K562 (cell line): ENCODE measurements at regions not wholly inside any gene's neighbourhood (a gene's known extent, or its start where the extent isn't known, plus 50 kb on each side); places are given as distances from the start of the nearest gene placed in this dataset.

Experiments used
- ATAC-seq: fragments of 200-7000 bp; cut with Tn5 transposase; 3 replicates; pipeline ENCODE4 v1.9.1; 2020; ENCODE audit warnings: moderate library complexity
- BruUV-seq: library from RNA; stranded (reverse); fragments of 400-500 nt; replicated peaks from 2 replicates; lab custom pipeline; 2021; lab: Mats Ljungman, UMichigan
- CTCF ChIA-PET: fragments of 300-600 bp; formaldehyde crosslinking; extraction: SDS; loops from one replicate; lab custom pipeline; 2021; ENCODE audit warnings: low intra/inter-chr PET ratio; lab: Yijun Ruan, JAX
- POLR2A ChIA-PET: fragments of 300-600, 350-650 bp; sonication (Branson Sonifier 250); formaldehyde crosslinking; extraction: SDS; loops from one replicate; lab custom pipeline; 2021; ENCODE audit warnings: antibody characterized with exemption, inconsistent platforms; lab: Yijun Ruan, JAX
- DNase-seq, 4 experiments: peaks; one replicate each; pipeline versions ENCODE4 v3.0.0 to v3.0.0-alpha.2; 2011 to 2018; ENCODE audit warnings: low spot score in 3 of 4, mixed read lengths in 3 of 4; ENCODE audit errors: extremely low read depth in 1 of 4
- FAIRE-seq: peaks from 2 replicates; lab custom pipeline; 2011; peaks lifted over from hg19 to GRCh38; lab: Jason Lieb, UNC
- H2AFZ ChIP-seq: 2 replicates; pipeline ENCODE4 v1.6.0; 2011; ENCODE audit warnings: low read depth, low read length, control low read depth, inconsistent platforms
- H3K27ac ChIP-seq: fragments of 200-600 bp; 3 replicates; pipeline ENCODE4 v1.8.0; 2011; ENCODE audit warnings: low read depth, mild to moderate bottlenecking, control low read depth, inconsistent platforms, low read length, moderate library complexity, mixed read lengths; ENCODE audit errors: extremely low read depth
- H3K27me3 ChIP-seq, 2 experiments: fragments of 300-600 bp in 1 of 2; 2 replicates in 1 of 2; 3 replicates in 1 of 2; pipeline versions ENCODE4 v1.6.0 to v1.8.0; 2011; ENCODE audit warnings: inconsistent platforms in 2 of 2, low read length in 2 of 2, mild to moderate bottlenecking in 1 of 2, mixed read lengths in 1 of 2, moderate library complexity in 1 of 2; ENCODE audit not compliant: control insufficient read depth in 2 of 2, insufficient read depth in 2 of 2
- H3K36me3 ChIP-seq: fragments of 300-600 bp; 3 replicates; pipeline ENCODE4 v1.8.0; 2011; ENCODE audit warnings: mild to moderate bottlenecking, low read length, inconsistent platforms; ENCODE audit not compliant: control insufficient read depth, insufficient read depth
- H3K4me1 ChIP-seq, 2 experiments: fragments of 200-600 bp in 1 of 2; replicated peaks in 1 of 2; 2 replicates in 1 of 2; 3 replicates in 1 of 2; pipeline versions ENCODE4 v1.5.1 to v1.8.0; 2011; ENCODE audit warnings: inconsistent platforms in 2 of 2, low read length in 2 of 2, mild to moderate bottlenecking in 1 of 2, mixed read lengths in 1 of 2, moderate library complexity in 1 of 2; ENCODE audit not compliant: control insufficient read depth in 2 of 2, insufficient read depth in 2 of 2
- H3K4me2 ChIP-seq: 2 replicates; pipeline ENCODE4 v1.6.1; 2011; ENCODE audit warnings: low read length, control low read depth, inconsistent platforms, mixed read lengths; ENCODE audit not compliant: insufficient read depth
- H3K4me3 ChIP-seq: fragments of 200-600 bp; sonication (generic), shearing (Covaris generic); 2 replicates; pipeline ENCODE4 v1.5.1; 2016; ENCODE audit warnings: control low read depth, inconsistent platforms
- H3K79me2 ChIP-seq: fragments of 200-600 bp; 3 replicates; pipeline ENCODE4 v1.8.0; 2011; ENCODE audit warnings: low read length, inconsistent platforms; ENCODE audit not compliant: control insufficient read depth, insufficient read depth
- H3K9ac ChIP-seq, 2 experiments: 2 replicates each; pipeline versions ENCODE4 v1.6.0 to v1.6.1; 2011; ENCODE audit warnings: low read depth in 2 of 2, low read length in 2 of 2, control low read depth in 1 of 2, inconsistent platforms in 1 of 2, mild to moderate bottlenecking in 1 of 2, mixed read lengths in 1 of 2; ENCODE audit not compliant: insufficient read depth in 1 of 2
- H3K9me1 ChIP-seq: one replicate; pipeline ENCODE4 v1.6.0; 2011; ENCODE audit warnings: inconsistent platforms, mild to moderate bottlenecking, low read length, moderate library complexity; ENCODE audit not compliant: control insufficient read depth, insufficient read depth
- H3K9me3 ChIP-seq: replicated peaks from 2 replicates; pipeline ENCODE4 v1.5.1; 2011; ENCODE audit warnings: low read depth, low read length, inconsistent platforms; ENCODE audit not compliant: control insufficient read depth, insufficient read depth
- H4K20me1 ChIP-seq: replicated peaks from 2 replicates; pipeline ENCODE4 v1.6.1; 2011; ENCODE audit warnings: low read length, inconsistent platforms, mixed read lengths; ENCODE audit not compliant: control insufficient read depth, insufficient read depth
- HNRNPK ChIP-seq: fragments of 200-400 bp; formaldehyde crosslinking; IDR thresholded peaks from one replicate; pipeline ENCODE4 v1.6.1; 2018; ENCODE audit warnings: mild to moderate bottlenecking, low read depth, low read length; ENCODE audit not compliant: poor library complexity, severe bottlenecking
- NCOA1 ChIP-seq: fragments of 450-650 bp; IDR thresholded peaks from 2 replicates; pipeline ENCODE4 v1.6.1; 2016; ENCODE audit warnings: low read depth
- NR4A1 ChIP-seq, 2 experiments: fragments of 250-450 bp in 1 of 2; fragments of 450-650 bp in 1 of 2; sonication (Bioruptor Pico) in 1 of 2; IDR thresholded peaks; 2 replicates each; pipeline versions ENCODE4 v1.4.0 to v1.6.1; 2016 to 2020; ENCODE audit warnings: mild to moderate bottlenecking in 2 of 2, missing compliant biosample characterization in 1 of 2, missing genetic modification characterization in 1 of 2, moderate library complexity in 1 of 2
- POLR2H ChIP-seq: IDR thresholded peaks from 2 replicates; pipeline ENCODE4 v1.6.1; 2016; ENCODE audit warnings: missing genetic modification characterization, low read depth, mild to moderate bottlenecking, control low read depth, missing compliant biosample characterization, moderate library complexity
- RAD51 ChIP-seq: fragments of 450-650 bp; IDR thresholded peaks from 2 replicates; pipeline ENCODE4 v1.7.1; 2016; ENCODE audit warnings: low read depth, mild to moderate bottlenecking, borderline replicate concordance
- ZNF212 ChIP-seq: fragments of 450-650 bp; formaldehyde crosslinking; IDR thresholded peaks from 2 replicates; pipeline ENCODE4 v1.4.0; 2020; ENCODE audit warnings: mild to moderate bottlenecking
- in situ Hi-C: fragments of 300-500 bp; cut with MboI; formaldehyde crosslinking; loops from 4 replicates; pipeline ENCODE4 v1.15.0; 2018; ENCODE audit warnings: inconsistent platforms, mixed read lengths
- intact Hi-C: fragments of 100-400 bp; cut with micrococcal nuclease; formaldehyde crosslinking; loops from 2 replicates; pipeline ENCODE4 v1.14.2; 2022
- TF ChIP-seq, protein P1 (sequence below): fragments of 250-450 bp; sonication (Bioruptor Pico); IDR thresholded peaks from 2 replicates; pipeline ENCODE4 v1.4.0; 2020; ENCODE audit warnings: mild to moderate bottlenecking, moderate library complexity
- TF ChIP-seq, protein P2 (sequence below): fragments of 150-350 bp; conservative IDR thresholded peaks from 2 replicates; pipeline ENCODE4 v1.6.1; 2014; ENCODE audit warnings: low read length
- TF ChIP-seq, protein P3 (sequence below): fragments of 250-450 bp; sonication (Bioruptor Pico); IDR thresholded peaks from 2 replicates; pipeline ENCODE4 v1.5.0; 2020; ENCODE audit warnings: mild to moderate bottlenecking

DNA sequence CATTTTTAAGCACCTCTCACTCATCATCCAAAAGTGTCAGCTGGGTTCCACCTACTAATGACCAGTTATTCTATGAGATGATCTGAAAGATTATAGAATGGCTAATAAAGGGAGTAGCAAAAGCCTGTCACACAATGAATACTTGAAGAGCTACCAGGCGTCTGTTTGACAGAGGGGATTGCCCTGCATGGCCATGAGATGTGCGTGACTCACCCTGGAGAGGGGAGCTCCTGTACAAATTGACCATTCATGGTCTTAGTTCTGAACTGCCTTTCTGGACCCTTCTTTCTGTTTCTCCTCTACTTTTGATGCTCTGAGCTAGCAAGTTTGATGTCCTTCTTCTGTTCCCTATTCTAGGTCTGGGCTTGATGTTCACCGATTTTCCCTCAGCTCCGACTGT is 85.2 kb upstream of the ABCD3 start (continued):
- TF ChIP-seq, protein P1, sequence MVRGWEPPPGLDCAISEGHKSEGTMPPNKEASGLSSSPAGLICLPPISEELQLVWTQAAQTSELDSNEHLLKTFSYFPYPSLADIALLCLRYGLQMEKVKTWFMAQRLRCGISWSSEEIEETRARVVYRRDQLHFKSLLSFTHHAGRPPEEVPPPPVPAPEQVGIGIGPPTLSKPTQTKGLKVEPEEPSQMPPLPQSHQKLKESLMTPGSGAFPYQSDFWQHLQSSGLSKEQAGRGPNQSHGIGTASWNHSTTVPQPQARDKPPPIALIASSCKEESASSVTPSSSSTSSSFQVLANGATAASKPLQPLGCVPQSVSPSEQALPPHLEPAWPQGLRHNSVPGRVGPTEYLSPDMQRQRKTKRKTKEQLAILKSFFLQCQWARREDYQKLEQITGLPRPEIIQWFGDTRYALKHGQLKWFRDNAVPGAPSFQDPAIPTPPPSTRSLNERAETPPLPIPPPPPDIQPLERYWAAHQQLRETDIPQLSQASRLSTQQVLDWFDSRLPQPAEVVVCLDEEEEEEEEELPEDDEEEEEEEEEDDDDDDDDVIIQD (CRISPR knock-in tag) = no peak
- TF ChIP-seq ZNF212 (CRISPR knock-in tag) (no peak), HNRNPK (no peak), RAD51 (no peak), NCOA1 (no peak), POLR2H (tag) (no peak)
- TF ChIP-seq, protein P2, sequence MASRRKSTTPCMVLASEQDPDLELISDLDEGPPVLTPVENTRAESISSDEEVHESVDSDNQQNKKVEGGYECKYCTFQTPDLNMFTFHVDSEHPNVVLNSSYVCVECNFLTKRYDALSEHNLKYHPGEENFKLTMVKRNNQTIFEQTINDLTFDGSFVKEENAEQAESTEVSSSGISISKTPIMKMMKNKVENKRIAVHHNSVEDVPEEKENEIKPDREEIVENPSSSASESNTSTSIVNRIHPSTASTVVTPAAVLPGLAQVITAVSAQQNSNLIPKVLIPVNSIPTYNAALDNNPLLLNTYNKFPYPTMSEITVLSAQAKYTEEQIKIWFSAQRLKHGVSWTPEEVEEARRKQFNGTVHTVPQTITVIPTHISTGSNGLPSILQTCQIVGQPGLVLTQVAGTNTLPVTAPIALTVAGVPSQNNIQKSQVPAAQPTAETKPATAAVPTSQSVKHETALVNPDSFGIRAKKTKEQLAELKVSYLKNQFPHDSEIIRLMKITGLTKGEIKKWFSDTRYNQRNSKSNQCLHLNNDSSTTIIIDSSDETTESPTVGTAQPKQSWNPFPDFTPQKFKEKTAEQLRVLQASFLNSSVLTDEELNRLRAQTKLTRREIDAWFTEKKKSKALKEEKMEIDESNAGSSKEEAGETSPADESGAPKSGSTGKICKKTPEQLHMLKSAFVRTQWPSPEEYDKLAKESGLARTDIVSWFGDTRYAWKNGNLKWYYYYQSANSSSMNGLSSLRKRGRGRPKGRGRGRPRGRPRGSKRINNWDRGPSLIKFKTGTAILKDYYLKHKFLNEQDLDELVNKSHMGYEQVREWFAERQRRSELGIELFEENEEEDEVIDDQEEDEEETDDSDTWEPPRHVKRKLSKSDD = no peak

DNA sequence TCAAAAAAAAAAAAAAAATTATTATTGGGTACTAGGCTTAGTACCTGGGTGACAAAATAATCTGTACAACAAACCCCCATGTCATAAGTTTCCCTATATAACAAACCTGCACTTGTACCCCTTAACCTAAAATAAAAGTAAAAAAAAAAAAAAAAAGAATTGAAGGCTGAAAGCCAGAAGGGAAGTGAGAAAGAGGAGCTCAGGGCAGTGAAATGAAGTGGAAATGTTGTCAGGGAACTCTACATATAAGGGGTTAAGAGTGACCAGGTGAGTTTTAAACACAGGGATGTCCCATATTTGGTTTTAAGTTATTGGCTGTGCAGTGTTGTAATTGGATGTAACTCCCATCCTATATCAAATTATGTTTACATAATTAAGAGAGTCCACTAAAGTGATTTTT is 85.7 kb upstream of the ABCD3 start:
- peaks cover 8 to 9% of the 10 kb centered on the region in 2 experiments; a peak in 4 of 5 replicates for H3K27me3 ChIP-seq
- H3K9ac ChIP-seq = no peak overlapping the region
- intact Hi-C loops = loop anchor here (10.0 kb wide), 1 partner anchor 708 kb away; no protein-coding TSS in a partner anchor
- no peak for FAIRE-seq
- H3K36me3 ChIP-seq = no peaks in the 10 kb centered on the region
- no peaks in the 10 kb centered on the region for H3K9me3 ChIP-seq
- in situ Hi-C loops = no loop called here
- H3K79me2 ChIP-seq = no peaks in the 10 kb centered on the region
- H2AFZ ChIP-seq = no peak overlapping the region
- no peaks in the 10 kb centered on the region for H3K9me1 ChIP-seq
- H3K4me1 ChIP-seq = no peaks in the 10 kb centered on the region; a peak in 1 of 5 replicates
- H4K20me1 ChIP-seq = no peaks in the 10 kb centered on the region; the same call in 1 of the 2 replicates
- POLR2A ChIA-PET = no interaction called here
- CTCF ChIA-PET = interaction anchor here (0.7 kb wide), 1 partner anchor 23 kb away, joined by 3 read pairs; no protein-coding TSS in a partner anchor
- no peak overlapping the region for H3K27ac ChIP-seq
- BruUV-seq = no TSS peak
- H3K4me3 ChIP-seq = no peak overlapping the region
- no peak for DNase-seq
- H3K4me2 ChIP-seq = no peak overlapping the region
- no peak for ATAC-seq
- TF ChIP-seq, protein P3, sequence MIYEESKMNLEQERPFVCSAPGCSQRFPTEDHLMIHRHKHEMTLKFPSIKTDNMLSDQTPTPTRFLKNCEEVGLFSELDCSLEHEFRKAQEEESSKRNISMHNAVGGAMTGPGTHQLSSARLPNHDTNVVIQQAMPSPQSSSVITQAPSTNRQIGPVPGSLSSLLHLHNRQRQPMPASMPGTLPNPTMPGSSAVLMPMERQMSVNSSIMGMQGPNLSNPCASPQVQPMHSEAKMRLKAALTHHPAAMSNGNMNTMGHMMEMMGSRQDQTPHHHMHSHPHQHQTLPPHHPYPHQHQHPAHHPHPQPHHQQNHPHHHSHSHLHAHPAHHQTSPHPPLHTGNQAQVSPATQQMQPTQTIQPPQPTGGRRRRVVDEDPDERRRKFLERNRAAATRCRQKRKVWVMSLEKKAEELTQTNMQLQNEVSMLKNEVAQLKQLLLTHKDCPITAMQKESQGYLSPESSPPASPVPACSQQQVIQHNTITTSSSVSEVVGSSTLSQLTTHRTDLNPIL (CRISPR knock-in tag) = no peak
- TF ChIP-seq NR4A1 (CRISPR knock-in tag; IDR thresholded peaks at IDR 0.05) = no peak
- no peak for TF ChIP-seq NR4A1 (tag; IDR thresholded peaks at IDR 0.05)
